ENCODE measurements at regions not wholly inside any gene's neighbourhood (a gene's known extent, or its start where the extent isn't known, plus 50 kb on each side); places are given as distances from the start of the nearest gene placed in this dataset.

GRCh38 chr2:37436323-37436722 lies 91.9 kb downstream of the QPCT start:
- WGBS, 2 experiments (ENCODE audit: extremely low coverage in 1 of 2, insufficient coverage in 1 of 2, insufficient read length in 1 of 2, insufficient replicate concordance in 2 of 2, low coverage in 1 of 2, low lambda C conversion rate in 2 of 2, missing lambda C conversion rate in 1 of 2), result 91% methylated on average over 2 of the region's 2 CpGs; no CpG with 5 or more reads in 1 of the 2 experiments
- DNase-seq (ENCODE audit: low read depth in 1 of 2, low spot score in 2 of 2) (no peak), FAIRE-seq (no peak)
- H2BK120ac ChIP-seq (replicated peaks; ENCODE audit: low read depth, low read length), result no peak overlapping the region
- H4K8ac ChIP-seq (ENCODE audit: extremely low read depth, insufficient read depth, low read length), result no peak overlapping the region
- H3K27me3 ChIP-seq (replicated peaks in 1 of 4; ENCODE audit: control insufficient read depth in 3 of 4, extremely low read depth in 1 of 4, insufficient read depth in 3 of 4, low read length in 3 of 4), result no peaks in the 10 kb centered on the region
- H3K4me3 ChIP-seq (ENCODE audit: extremely low read depth in 1 of 4, insufficient read depth in 2 of 4, low read depth in 3 of 4, low read length in 4 of 4), result no peak overlapping the region
- H3K79me1 ChIP-seq (ENCODE audit: low read depth, low read length), result no peaks in the 10 kb centered on the region
- no peaks in the 10 kb centered on the region for H3K79me2 ChIP-seq (ENCODE audit: control insufficient read depth in 1 of 2, insufficient read depth in 2 of 2, low read length in 2 of 2)
- no peak overlapping the region for H3K9ac ChIP-seq (replicated peaks in 1 of 4; ENCODE audit: extremely low read depth in 1 of 4, low read depth in 3 of 4, low read length in 3 of 4)
- H2AK5ac ChIP-seq (ENCODE audit: low read depth, low read length), result no peak overlapping the region
- H3K23ac ChIP-seq (ENCODE audit: insufficient read length), result no peak overlapping the region
- no peaks in the 10 kb centered on the region for H3K23me2 ChIP-seq (ENCODE audit: low read depth, low read length)
- no peak overlapping the region for H4K91ac ChIP-seq (replicated peaks; ENCODE audit: insufficient read length, low read length)
- no peak overlapping the region for H3K56ac ChIP-seq (replicated peaks; ENCODE audit: insufficient read length, low read depth, low read length)
- H2BK5ac ChIP-seq (ENCODE audit: low read depth, low read length), result no peak overlapping the region
- peaks cover 4% of the 10 kb centered on the region in 2 experiments; a peak in 2 of 4 replicates for H3K9me3 ChIP-seq (ENCODE audit: insufficient read depth in 2 of 2, low read depth in 1 of 2, low read length in 1 of 2)
- no peak overlapping the region for H3K18ac ChIP-seq (ENCODE audit: extremely low read depth, low read length)
- no peak overlapping the region for H2BK12ac ChIP-seq (ENCODE audit: low read depth, low read length)
- H3K36me3 ChIP-seq (ENCODE audit: control insufficient read depth in 2 of 4, insufficient read depth in 4 of 4, low read length in 3 of 4), result no peaks in the 10 kb centered on the region
- H2AFZ ChIP-seq (ENCODE audit: low read length), result 0 out of 2 replicates have a peak overlapping the region, but pooled peaks have one; percentile 29
- no peak overlapping the region for H3K14ac ChIP-seq (ENCODE audit: insufficient read length)
- H3K4me1 ChIP-seq (replicated peaks in 1 of 4; ENCODE audit: control insufficient read depth in 3 of 4, insufficient read depth in 4 of 4, low read length in 3 of 4), result no peaks in the 10 kb centered on the region
- H3K4me2 ChIP-seq (ENCODE audit: insufficient read depth in 1 of 2, low read depth in 2 of 2, low read length in 2 of 2), result no peak overlapping the region
- H2BK15ac ChIP-seq (ENCODE audit: low read length), result no peak overlapping the region
- no peak overlapping the region for H3K4ac ChIP-seq (replicated peaks; ENCODE audit: insufficient read length, low read depth, low read length)
- POLR2A ChIA-PET (ENCODE audit: partially characterized antibody), result no interaction called here
- no peak overlapping the region for H2BK20ac ChIP-seq (ENCODE audit: low read length)
- H3K27ac ChIP-seq (ENCODE audit: low read depth, low read length), result no peak overlapping the region
- CTCF ChIA-PET (ENCODE audit: partially characterized antibody), result interaction anchor here (0.6 kb wide), 2 partner anchors 22 to 68 kb away, joined by 3 to 4 read pairs; no protein-coding TSS in a partner anchor
- H4K5ac ChIP-seq (ENCODE audit: insufficient read length, low read depth, low read length), result no peak overlapping the region
- H4K20me1 ChIP-seq (replicated peaks in 1 of 2; ENCODE audit: control insufficient read depth in 1 of 2, insufficient read depth in 2 of 2, low read length in 2 of 2), result no peaks in the 10 kb centered on the region
- no peak for TF ChIP-seq SUZ12 (IDR thresholded peaks at IDR 0.05; ENCODE audit: low read length)
- TF ChIP-seq HDAC6 (IDR thresholded peaks at IDR 0.05; ENCODE audit: low read depth, low read length), result no peak
- TF ChIP-seq KDM1A (IDR thresholded peaks at IDR 0.05; ENCODE audit: borderline replicate concordance, low read length), result no peak
- TF ChIP-seq SP1 (IDR thresholded peaks at IDR 0.05; ENCODE audit: low read depth, low read length), result no peak
- no peak for TF ChIP-seq RAD21 (IDR thresholded peaks at IDR 0.05 in 1 of 2, conservative IDR thresholded peaks at IDR 0.05 in 1 of 2; ENCODE audit: low read depth in 2 of 2, low read length in 2 of 2)
- no peak for TF ChIP-seq SP4 (IDR thresholded peaks at IDR 0.05; ENCODE audit: low read length)
- TF ChIP-seq ATF2 (IDR thresholded peaks at IDR 0.05; ENCODE audit: low read length), result no peak
- no peak for TF ChIP-seq TCF12 (IDR thresholded peaks at IDR 0.05; ENCODE audit: low read depth, low read length)
- TF ChIP-seq CEBPB (IDR thresholded peaks at IDR 0.05; ENCODE audit: low read depth, low read length), result no peak
- TF ChIP-seq SP2 (IDR thresholded peaks at IDR 0.05; ENCODE audit: low read length), result no peak
- TF ChIP-seq KDM4A (IDR thresholded peaks at IDR 0.05; ENCODE audit: low read depth, low read length, severe bottlenecking), result no peak
- TF ChIP-seq CTBP2 (IDR thresholded peaks at IDR 0.05; ENCODE audit: borderline replicate concordance, insufficient read depth, insufficient read length, low read length), result no peak
- no peak for TF ChIP-seq TBP (IDR thresholded peaks at IDR 0.05; ENCODE audit: low read depth, low read length)
- no peak for TF ChIP-seq YY1 (IDR thresholded peaks at IDR 0.05; ENCODE audit: low read depth, low read length)

Measured in H1 (cell line).